HG02970 (cell line): ENCODE measurements at regions not wholly inside any gene's neighbourhood (a gene's known extent, or its start where the extent isn't known, plus 50 kb on each side); places are given as distances from the start of the nearest gene placed in this dataset.

Experiments used
- ATAC-seq: cut with Tn5 transposase; IDR thresholded peaks from one replicate; pipeline ENCODE4 v1.9.1; 2021; ENCODE audit warnings: mild to moderate bottlenecking, moderate library complexity, moderate number of reproducible peaks; ENCODE audit not compliant: unreplicated experiment, low FRiP score

DNA sequence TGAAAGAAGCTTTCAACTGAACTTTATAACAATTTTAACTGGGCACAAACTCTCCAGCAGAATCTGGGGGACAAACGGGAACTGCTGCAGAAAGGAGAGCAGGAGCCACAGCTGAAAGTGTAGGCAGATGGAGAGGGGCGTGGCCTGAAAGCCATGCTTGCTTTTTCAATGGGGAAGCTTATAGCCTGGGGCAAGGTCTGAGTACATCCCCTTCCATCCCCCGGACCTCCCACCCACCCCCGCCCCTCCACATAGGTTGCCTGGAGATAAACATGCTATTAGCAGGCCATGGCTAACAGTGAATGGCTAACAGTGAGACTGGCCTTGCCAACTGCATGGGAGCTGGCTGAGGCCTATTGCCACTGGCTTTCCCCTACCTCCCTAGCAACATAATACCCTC, 317.9 kb upstream of the TANK start:
- no peak for ATAC-seq

DNA sequence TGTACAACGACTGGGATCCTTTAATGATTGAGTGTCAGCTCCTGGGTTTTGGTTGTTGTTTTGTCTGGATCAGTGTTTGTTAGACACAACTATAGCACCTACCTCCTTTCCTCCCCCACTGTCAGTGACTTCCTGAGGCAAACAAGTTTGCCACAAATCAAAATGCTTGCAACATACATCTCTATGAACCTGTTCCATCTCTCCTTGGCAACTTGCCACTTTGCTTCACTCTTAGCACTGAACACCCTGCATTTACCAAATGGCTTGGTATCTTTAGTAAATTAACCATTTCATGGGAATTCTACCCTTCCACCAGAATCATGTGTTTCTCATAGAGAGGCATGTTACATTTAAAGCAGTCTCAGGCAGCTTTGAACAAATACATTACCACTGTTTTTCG, 301.1 kb upstream of the TANK start:
- no peak for ATAC-seq

DNA sequence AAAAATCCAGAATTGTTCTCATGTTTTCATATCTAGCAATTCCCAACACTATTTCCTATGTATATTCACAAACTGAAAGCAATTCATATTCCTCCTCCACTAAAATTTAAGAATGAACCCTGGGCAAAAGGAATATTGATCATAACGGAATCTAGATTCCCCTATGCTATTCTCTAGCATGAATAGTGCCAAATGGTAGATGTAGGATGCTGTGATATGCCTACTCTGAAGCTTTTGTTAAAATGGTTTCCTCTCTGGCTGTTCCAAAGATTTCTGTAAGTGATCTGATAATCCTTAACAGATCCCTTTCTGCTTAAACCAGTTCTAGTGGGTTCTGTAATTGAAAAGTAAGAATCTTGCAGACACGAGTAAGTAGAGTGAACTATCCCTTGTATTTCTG, 298.0 kb upstream of the TANK start:
- ATAC-seq, result no peak

DNA sequence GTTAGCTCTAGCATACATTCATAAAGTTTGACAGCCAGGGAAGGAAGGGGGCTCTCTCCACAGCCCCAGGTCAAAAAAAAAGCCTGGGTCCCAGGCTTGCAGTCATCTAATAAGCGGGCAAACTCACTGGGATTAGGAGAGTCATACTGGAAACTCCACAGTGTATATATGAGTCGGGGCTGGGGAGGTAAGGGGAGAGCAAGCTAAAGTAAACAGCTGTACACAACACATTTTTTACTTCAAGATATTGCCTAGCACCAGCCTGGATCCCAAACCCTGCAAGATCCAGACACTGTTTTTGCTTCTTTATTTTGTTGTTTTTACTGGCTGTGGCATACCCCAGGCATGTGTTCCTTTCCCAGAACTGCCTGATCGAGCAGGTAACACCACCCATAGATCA, 291.3 kb upstream of the TANK start:
- no peak for ATAC-seq

DNA sequence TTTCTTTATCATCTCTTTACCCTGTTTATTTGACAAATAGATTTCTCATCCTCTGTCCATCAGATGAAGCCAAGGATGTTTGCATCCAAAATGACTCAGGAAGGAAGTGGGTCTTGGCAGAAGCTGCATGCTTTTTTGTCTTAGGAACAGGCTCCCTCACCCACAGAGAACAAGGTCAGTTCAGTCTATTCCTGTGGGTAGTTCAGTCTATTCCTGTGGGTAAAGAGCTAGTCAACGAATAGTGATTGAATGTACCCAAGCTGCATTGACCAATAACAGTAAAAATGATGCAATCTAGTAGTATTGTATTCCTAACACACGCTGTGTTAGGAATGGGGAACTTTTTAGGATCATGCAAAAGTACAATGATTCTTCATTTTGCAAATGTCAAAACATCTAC, 290.8 kb upstream of the TANK start:
- ATAC-seq, result no peak

DNA sequence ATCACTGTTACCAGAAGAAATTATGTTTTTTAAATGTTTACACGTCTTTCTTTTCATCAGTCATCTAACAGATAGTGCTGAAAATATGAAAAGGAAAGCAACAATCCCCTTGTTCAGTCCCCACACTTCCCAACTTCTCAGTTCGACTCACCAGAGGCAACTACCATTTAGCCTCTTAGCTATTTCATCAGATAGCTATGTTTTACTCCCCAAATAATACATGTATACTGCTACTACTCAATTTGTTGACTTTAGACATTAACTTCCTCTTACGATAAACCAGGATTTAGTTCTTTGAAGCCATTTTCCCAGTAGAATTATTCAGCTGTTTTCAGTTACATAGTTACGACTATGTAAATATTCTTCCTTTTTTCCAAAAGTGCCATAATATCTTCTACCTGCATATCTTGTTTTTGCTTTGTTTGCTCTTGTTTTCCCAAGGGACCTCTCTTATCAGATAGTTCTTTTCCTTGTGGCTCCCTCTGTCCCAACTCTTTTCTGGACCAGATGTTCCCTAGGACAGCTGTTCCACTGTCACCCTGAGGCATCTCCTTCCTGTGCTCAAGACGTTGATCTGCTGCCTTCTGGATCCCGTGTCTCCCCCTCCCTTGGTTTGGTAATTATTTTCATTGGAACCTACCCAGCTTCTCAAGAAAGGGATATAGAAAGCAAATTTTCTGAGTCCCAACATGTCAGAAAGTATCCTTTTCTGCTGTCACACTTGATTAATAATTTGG, 289.3 kb upstream of the TANK start:
- no peak for ATAC-seq

DNA sequence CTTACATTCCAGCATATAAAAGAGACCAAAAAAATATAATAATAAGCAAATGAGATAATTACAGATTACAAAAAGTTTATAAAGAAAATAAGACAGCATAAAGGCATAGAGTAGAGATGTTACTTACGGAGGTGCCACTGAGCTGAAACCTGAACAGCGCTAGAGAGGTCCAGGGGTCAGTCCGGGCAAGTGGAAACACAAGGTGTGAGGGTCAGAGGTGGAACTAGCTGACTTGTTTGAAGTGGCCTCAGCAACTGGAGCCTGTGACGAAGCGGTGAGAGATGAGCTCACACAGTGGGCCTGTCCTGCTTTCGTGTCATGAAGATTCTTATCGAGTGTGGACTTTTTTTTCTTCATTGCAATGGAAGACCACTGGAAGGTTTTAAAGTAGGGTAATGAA, 288.3 kb upstream of the TANK start:
- ATAC-seq, result no peak

DNA sequence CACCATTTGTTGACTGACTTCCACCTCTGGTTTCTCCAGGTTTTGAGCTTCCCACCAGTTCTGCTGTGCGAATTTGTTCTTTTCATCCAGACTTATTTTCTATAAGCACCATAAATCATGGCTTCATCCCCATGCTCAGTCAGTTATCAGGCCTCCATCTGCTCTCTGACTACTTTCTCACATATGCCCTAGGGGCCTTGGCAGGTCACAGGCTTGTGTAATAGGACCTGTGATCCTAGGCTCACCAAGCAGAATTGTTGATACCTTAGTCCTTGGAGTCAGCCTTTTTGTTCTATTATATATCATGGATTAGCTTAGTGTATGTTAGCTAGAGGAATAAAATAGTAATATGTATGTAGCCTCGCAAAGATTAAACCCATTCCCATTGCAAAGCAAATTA, 284.2 kb upstream of the TANK start:
- no peak for ATAC-seq

DNA sequence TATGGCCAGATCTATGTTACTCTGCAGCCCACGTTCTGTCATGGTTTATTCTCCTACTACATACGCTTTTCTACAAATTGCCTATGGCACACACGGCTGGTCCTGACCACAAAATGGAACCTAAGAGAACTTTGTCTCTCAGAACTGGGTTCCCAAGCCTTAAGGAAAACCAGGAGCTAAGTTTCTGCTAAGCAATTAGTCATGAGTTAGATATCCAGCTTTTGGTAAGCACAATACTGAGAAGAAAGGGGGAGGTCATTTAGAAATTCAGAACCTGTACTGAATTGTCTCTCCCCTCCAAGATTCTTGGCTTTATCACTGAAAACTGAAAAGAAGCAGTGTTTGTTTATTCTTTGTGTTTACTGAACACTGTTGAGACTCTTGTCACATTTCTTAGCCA, 283.5 kb upstream of the TANK start:
- no peak for ATAC-seq

DNA sequence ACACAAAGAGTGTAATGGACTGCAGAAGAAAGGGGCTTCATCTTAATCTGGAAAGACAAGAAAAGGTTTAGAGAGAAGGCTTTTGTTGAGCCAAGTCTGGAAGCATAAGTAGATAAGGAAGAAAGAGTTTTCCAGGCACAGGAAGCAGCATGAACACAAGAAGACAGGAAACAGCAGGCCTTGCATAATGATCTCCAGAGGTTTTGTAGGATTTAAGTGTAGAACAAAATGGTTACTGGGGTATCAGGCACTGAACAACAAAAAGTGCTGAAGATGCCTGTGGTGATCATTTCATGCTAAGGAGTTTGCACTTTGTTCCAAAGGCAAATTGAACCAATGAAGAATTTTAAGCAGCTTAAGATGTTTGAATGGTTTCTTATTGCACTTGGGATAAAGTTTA, 281.6 kb upstream of the TANK start:
- no peak for ATAC-seq

DNA sequence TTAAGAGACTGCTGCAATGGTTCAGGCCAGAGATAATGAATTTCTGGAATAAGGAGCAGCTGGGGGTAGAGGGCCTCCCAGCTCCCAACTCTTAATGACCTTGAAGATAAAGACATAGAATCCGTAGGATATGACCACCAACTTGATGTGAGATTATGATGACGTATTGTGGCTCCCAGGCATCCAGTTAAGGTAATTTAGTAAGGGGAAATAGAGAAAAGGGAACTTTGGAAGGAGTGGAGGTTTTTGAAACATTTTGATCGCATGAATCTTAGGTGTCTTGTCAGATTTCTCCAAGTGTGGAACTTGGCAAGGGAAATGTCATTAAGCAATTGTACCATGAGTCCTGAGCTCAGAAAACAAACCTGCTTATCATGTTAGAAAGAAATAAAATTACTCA, 277.3 kb upstream of the TANK start:
- no peak for ATAC-seq

DNA sequence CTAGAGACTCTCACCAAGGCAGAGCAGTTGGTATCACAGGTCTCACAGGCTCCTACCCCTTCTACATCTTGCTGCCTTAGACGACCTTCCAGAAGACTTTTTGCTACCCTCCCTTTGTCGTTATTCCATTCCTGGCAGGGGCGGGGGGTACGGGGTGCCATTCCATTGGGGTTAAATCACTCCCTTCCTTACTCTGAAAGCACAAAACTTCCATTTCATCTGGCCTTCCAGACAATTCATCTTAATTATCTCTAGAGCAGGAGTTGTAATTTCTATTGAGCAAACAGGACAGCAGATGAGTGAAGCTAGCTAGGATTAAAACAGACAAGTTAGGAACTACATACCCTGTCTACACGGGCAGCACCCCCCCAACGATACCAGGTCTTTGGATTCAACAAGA, 276.2 kb upstream of the TANK start:
- ATAC-seq, result no peak

DNA sequence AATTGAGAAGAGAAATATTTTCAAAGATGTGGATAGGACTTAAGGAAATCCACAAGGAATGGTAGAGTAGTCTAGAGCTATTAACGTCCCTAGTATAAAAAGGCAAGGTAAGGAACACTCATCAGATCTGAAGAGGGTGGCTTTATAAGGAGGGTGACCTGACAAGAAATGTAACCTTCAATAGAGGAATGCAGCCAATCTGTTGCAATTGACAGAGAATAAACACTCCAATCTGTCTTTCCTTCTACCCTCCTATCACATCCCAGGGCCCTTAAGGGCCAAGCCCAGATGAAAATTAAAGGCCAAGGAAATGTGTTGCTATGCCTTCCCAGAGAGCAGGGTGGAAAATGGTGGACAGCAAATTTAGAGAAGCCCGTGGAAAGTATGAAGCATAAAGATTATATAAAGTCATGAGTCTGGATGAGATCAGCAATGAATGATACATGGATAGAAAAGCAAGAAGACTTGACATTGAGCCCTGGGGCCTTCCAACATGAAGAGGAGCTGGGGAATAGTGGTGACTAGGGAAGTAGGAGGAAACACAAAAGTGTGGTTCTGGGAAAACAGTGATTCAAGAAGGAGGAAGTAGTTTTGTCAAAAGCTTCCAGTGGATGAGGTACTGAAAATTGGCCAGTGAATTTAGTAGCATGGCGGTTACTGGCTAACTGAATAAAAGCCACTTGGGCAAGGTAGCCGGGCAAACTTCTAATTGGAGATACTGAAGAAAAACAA, 270.6 kb upstream of the TANK start:
- no peak for ATAC-seq

DNA sequence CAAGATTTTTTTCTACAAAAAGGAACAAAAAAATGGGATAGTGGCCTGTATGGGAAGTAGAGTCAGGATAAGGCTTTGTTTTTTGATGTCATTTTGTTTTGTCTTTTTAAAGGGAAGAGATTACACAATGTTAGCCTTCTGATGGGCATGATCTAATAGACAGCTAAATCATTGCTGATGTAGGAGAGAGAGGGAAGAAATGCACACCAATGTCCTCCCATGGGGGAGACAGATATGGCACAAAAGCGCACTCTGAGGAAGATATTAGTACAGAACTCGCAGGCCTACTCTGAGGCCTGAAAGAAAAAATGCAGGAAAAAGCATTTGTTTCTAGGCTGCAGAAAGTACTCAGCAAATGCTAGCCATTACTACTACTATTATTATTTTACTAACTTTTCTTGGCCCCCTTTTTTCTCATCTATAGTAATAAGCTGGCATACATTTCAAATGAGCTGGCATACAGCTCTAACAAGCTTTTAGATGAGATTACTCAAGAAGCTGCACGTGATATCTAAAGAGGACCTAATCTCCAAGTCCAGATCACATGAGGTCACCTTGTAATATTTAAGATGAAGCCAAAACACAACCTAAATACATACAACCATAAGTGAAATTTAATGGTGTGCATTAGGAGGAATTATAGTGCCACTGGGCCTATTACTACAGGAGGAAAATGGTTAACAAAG, 269.4 kb upstream of the TANK start:
- ATAC-seq, result no peak

DNA sequence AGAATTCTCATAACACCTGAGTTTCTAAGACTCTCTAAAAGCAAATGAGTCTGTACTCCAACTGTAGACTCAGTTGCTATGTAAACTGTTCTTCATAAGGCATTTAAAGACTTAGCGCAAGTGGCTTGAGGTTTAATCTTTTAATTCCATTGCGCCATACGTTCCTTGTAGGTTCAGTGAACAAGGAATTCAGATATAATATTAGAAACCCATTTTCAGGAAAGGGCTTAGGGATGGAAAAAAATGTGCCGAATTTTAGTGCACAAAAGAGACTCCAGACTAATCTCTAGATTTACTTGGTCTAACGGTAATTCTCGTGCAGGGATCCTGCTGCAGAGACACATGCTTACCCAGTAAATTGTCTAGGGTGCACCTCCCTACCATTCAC, 268.9 kb upstream of the TANK start:
- no peak for ATAC-seq

DNA sequence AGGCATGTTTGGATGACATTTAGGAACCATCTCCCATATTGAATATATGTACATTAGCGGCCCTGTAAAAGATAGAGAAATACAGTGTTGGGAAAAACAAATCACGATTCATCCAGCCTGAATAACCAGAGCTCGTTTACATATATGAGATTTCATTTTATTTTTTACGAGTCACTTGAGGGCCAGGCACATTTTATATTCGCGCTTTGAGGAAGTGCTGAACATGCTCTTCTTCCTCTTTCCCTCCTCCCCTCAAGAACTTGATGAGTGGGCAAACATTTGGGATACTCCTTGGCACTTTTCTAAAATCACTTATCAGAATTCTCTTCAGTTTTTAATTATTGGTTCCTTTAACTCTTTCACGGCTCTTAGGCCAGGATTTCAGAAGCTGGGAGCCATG, 268.0 kb upstream of the TANK start:
- ATAC-seq, result no peak

DNA sequence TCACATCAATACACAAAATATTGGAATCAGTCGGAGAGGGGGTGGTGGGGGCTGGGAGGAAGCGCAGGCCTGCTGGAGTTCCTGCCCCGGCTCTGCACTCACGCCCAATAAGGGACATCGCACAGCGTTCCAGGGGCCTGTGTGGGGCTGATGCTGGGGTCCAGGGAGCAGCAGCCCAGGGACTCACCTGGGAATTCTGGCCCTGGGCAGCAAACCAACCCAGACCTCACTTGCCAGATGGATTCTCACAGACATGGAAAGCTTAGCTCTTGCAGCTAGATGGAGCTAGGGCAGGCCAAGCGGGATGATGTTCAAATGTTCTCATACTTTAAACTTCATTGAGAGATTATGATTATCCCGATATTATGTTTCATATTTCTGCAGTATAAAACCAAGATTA, 266.6 kb upstream of the TANK start:
- ATAC-seq, result no peak

DNA sequence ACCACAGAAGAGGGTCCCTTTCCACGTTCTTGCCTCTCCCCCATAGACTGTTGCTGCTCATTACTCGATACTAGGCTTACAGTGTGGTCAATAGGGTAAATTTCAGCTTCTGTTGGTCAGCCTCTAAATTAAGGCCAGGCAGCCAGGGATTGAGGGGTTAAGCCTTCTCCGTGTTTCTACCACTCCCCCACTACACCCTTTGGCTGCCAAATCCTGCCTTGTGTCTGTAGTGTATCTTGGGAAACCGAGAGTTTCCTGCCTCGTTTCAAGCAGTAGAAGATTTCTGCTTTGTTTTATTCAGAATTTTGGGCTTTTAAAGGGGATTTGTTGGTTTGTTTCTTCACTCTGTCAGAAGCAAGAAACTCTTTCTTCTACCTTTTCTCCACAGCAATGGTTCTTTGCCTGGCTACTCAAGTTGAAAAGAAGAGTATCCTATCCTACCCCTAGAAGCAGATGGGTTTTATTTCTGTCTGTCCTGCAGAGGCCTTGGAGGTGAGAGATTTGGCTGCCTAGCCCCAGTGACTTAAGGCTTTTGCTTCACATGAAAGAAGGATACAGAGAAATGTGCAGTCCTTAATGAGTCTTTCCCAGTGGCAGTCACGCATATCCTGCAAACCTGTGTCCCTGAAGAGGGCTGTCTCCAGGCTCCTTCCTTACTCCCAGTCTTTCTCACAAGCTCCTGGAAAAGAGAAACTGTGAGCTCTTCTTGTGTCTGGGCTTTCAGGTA, 261.5 kb upstream of the TANK start:
- ATAC-seq, result no peak

DNA sequence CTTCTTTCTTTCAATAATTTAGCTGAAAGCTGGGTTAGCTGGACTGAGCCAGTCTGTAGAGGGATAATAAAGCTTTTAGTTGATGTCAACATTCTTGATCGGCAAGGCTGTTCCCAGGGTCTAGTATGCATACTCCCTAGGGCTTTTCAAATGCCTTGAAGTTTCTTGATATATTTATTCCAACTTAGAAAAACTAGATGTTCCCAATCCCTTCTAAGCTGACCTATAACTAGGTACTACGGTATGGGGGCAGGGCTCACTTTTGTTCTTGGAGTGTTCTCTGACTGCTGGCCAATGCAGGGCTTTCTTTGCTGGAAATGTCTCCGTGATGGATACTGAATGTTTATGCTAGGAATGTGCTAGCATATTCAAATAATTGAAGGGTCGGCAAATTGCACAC, 258.6 kb upstream of the TANK start:
- no peak for ATAC-seq

DNA sequence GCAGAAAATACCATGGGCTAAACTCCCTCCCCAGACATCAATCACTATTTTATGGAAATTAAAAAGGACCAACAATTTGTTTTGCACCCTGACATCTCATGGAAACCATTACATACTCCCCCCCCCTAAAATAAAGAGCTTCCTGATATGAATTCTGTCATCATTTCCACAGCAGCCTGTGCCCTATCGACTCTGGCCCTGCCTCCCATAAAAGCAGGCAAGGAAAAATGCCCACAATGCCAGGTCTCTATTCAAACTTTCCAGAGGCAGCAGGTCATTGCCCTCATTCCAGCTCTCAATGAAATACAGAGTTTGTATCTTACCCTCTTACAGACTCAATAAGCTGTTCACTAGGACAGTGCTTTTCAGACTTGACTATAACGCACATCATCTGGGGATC, 254.4 kb upstream of the TANK start:
- no peak for ATAC-seq

DNA sequence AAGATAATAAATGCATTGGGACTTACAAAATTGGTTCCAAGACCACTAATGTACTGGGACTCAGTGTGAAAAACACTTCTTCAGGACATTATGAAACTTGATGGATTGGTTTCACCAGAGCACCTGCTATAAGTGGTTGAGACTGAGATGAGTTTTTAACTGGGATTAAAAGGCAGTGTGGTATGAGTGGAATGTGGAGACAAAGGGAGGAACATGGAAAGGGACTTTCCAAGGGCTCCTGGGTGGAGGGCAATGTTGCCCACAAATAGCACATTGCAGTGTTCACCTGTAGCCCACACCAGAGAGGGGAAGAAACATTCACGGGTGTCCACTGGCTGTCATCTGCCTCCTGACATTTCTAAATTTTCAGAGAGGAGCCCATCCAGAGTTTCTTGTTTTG, 253.3 kb upstream of the TANK start:
- no peak for ATAC-seq
